Heart left ventricle (tissue), 13 donors: ENCODE measurements at regions not wholly inside any gene's neighbourhood (a gene's known extent, or its start where the extent isn't known, plus 50 kb on each side); places are given as distances from the start of the nearest gene placed in this dataset.

Source experiments
- POLR2A ChIP-seq, 2 donors: fragments of 450-650 bp; IDR thresholded peaks; one replicate each; pipeline ENCODE4 v1.6.1; 2017; ENCODE audit warnings: antibody characterized with exemption in 2 of 2, mild to moderate bottlenecking in 2 of 2, moderate library complexity in 2 of 2
- TF ChIP-seq, protein P1 (sequence below), 12 donors: fragments of 200-600 bp; sonication (generic) in 4 of 12; IDR thresholded peaks; one replicate each; pipeline versions ENCODE4 v1.5.0 to v1.8.0; 2018 to 2022; ENCODE audit warnings: antibody characterized with exemption in 12 of 12, mild to moderate bottlenecking in 5 of 12
- donor health status: ischemic (EF 13 %, LVEDD 7.1; RV severe dilation, severe dysfunction).
- donor health status: DM: no; HTN: yes; CAD: no.
- donor health status: DM: no; HTN: no; CAD: no.
- donor health status: ischemic (EF 25% LVEDD 6.9; RV normal size, moderate dysfunction).
- donor health status: ischemic (EF 25% LVEDD 5.7; RV mildly dilated, moderate dysfunction).
- donor health status: ischemic (EF 35%, LVEDD 5.7; RV mildly dilated, moderate dysfunction).
- donor health status: nonischemic (EF 11% LVEDD 7.7; RV severe dilation, severe dysfunction).
- donor health status: DM: yes; HTN: yes; CAD: no.
- donor health status: PGD.
- donor health status: ischemic (EF 29% LVEDD 5.4; RV normal size, mild dysfunction).
- donor health status: nonischemic (EF 23%, LVEDD 6.1; RV moderate dilation, normal function).

DNA sequence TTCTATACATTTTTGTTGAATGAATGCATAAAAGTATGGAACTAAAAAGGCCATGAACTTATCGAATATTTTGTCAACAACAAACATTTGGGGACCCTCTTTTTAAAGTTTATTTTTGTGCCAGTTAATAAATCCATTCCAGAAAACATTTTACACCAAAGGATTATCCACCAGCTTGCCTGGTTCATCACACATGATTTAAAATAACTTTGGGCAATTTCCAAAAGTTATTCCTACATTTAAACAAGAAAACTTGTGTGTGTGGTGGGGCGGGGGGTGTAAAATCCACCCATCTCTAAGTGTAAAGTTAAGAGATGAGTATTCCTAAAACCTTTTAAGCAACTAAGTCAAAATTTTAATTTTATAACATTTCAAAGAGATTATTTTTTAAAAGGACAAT lies 224.5 kb upstream of the SNX7 start:
- no peak for TF ChIP-seq POLR2A (IDR thresholded peaks at IDR 0.05)
- TF ChIP-seq, protein P1, sequence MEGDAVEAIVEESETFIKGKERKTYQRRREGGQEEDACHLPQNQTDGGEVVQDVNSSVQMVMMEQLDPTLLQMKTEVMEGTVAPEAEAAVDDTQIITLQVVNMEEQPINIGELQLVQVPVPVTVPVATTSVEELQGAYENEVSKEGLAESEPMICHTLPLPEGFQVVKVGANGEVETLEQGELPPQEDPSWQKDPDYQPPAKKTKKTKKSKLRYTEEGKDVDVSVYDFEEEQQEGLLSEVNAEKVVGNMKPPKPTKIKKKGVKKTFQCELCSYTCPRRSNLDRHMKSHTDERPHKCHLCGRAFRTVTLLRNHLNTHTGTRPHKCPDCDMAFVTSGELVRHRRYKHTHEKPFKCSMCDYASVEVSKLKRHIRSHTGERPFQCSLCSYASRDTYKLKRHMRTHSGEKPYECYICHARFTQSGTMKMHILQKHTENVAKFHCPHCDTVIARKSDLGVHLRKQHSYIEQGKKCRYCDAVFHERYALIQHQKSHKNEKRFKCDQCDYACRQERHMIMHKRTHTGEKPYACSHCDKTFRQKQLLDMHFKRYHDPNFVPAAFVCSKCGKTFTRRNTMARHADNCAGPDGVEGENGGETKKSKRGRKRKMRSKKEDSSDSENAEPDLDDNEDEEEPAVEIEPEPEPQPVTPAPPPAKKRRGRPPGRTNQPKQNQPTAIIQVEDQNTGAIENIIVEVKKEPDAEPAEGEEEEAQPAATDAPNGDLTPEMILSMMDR (IDR thresholded peaks at IDR 0.05), result no peak
